SJCRH30 (cell line): ENCODE measurements at regions not wholly inside any gene's neighbourhood (a gene's known extent, or its start where the extent isn't known, plus 50 kb on each side); places are given as distances from the start of the nearest gene placed in this dataset.

Experiments
- DNase-seq, 2 experiments: peaks; one replicate each; pipeline ENCODE4 v3.0.0-alpha.2; 2015 to 2020
- H3K27ac ChIP-seq: fragments of 250-450 bp; sonication (Bioruptor Pico); 2 replicates; pipeline ENCODE4 v1.5.1; 2020; ENCODE audit warnings: mild to moderate bottlenecking, moderate library complexity
- H3K27me3 ChIP-seq: fragments of 250-450 bp; sonication (Bioruptor Pico); 2 replicates; pipeline ENCODE4 v1.5.1; 2020; ENCODE audit warnings: mild to moderate bottlenecking, moderate library complexity
- H3K36me3 ChIP-seq: fragments of 250-450 bp; sonication (Bioruptor Pico); 2 replicates; pipeline ENCODE4 v1.5.1; 2020; ENCODE audit warnings: mild to moderate bottlenecking, moderate library complexity
- H3K4me1 ChIP-seq: fragments of 250-450 bp; sonication (Bioruptor Pico); 2 replicates; pipeline ENCODE4 v1.5.1; 2020; ENCODE audit warnings: mild to moderate bottlenecking, moderate library complexity
- H3K4me3 ChIP-seq: fragments of 250-450 bp; sonication (Bioruptor Pico); 2 replicates; pipeline ENCODE4 v1.5.1; 2020; ENCODE audit warnings: mild to moderate bottlenecking, moderate library complexity
- H3K9me3 ChIP-seq: fragments of 250-450 bp; sonication (Bioruptor Pico); replicated peaks from 2 replicates; pipeline ENCODE4 v1.5.1; 2020; ENCODE audit warnings: mild to moderate bottlenecking, moderate library complexity

- no peaks in the 10 kb centered on the region for H3K36me3 ChIP-seq
- no peaks in the 10 kb centered on the region for H3K27me3 ChIP-seq
- peaks cover 18% of the 10 kb centered on the region for H3K9me3 ChIP-seq
- DNase-seq, result no peak
- no peak overlapping the region for H3K4me3 ChIP-seq
- H3K27ac ChIP-seq, result no peak overlapping the region
- H3K4me1 ChIP-seq, result no peaks in the 10 kb centered on the region
These were observed 487.7 kb upstream of the RASGRP1 start for GRCh38 chr15:39052323-39052705.

- no peak for DNase-seq
- no peaks in the 10 kb centered on the region for H3K27me3 ChIP-seq
- no peak overlapping the region for H3K4me3 ChIP-seq
These were observed 488.9 kb upstream of the RASGRP1 start for GRCh38 chr15:39053480-39053879.

GRCh38 chr15:39054128-39054732, 489.6 kb upstream of the RASGRP1 start:
- no peaks in the 10 kb centered on the region for H3K36me3 ChIP-seq
- no peak for DNase-seq
- H3K4me3 ChIP-seq, result no peak overlapping the region
- H3K27me3 ChIP-seq, result no peaks in the 10 kb centered on the region
- peaks cover 16% of the 10 kb centered on the region for H3K9me3 ChIP-seq
- no peaks in the 10 kb centered on the region for H3K4me1 ChIP-seq
- no peak overlapping the region for H3K27ac ChIP-seq

More at GRCh38 chr15:39053480-39053879, 488.9 kb upstream of the RASGRP1 start:
- Histone ChIP-seq H3K36me3 (no peaks in the 10 kb centered on the region), H3K4me1 (no peaks in the 10 kb centered on the region), H3K27ac (no peak overlapping the region), H3K9me3 (peaks cover 18% of the 10 kb centered on the region)

- no peaks in the 10 kb centered on the region for H3K9me3 ChIP-seq
- DNase-seq, result no peak
- H3K27me3 ChIP-seq, result no peaks in the 10 kb centered on the region
- no peaks in the 10 kb centered on the region for H3K36me3 ChIP-seq
- no peak overlapping the region for H3K27ac ChIP-seq
- no peaks in the 10 kb centered on the region for H3K4me1 ChIP-seq
- H3K4me3 ChIP-seq, result no peak overlapping the region
These were observed 491.7 kb upstream of the RASGRP1 start for GRCh38 chr15:39056357-39056756.

GRCh38 chr15:39058351-39059131, 493.9 kb upstream of the RASGRP1 start:
- no peak for DNase-seq
- no peak overlapping the region for H3K27ac ChIP-seq
- H3K9me3 ChIP-seq, result no peaks in the 10 kb centered on the region
- no peaks in the 10 kb centered on the region for H3K27me3 ChIP-seq
- no peaks in the 10 kb centered on the region for H3K4me1 ChIP-seq
- H3K4me3 ChIP-seq, result no peak overlapping the region
- no peaks in the 10 kb centered on the region for H3K36me3 ChIP-seq

GRCh38 chr15:39059917-39060316, 495.3 kb upstream of the RASGRP1 start:
- no peaks in the 10 kb centered on the region for H3K9me3 ChIP-seq
- H3K4me1 ChIP-seq, result no peaks in the 10 kb centered on the region
- H3K4me3 ChIP-seq, result no peak overlapping the region
- H3K27ac ChIP-seq, result no peak overlapping the region
- H3K27me3 ChIP-seq, result no peaks in the 10 kb centered on the region
- no peaks in the 10 kb centered on the region for H3K36me3 ChIP-seq
- no peak for DNase-seq

GRCh38 chr15:39061952-39062464, 497.4 kb upstream of the RASGRP1 start:
- no peaks in the 10 kb centered on the region for H3K36me3 ChIP-seq
- H3K4me1 ChIP-seq, result no peaks in the 10 kb centered on the region
- no peak for DNase-seq
- H3K9me3 ChIP-seq, result no peaks in the 10 kb centered on the region
- H3K4me3 ChIP-seq, result no peak overlapping the region
- H3K27ac ChIP-seq, result no peak overlapping the region
- no peaks in the 10 kb centered on the region for H3K27me3 ChIP-seq

- Histone ChIP-seq H3K4me1 (no peaks in the 10 kb centered on the region; the same call in 1 of the 2 replicates), H3K36me3 (no peaks in the 10 kb centered on the region), H3K9me3 (no peaks in the 10 kb centered on the region), H3K4me3 (no peak overlapping the region), H3K27me3 (no peaks in the 10 kb centered on the region), H3K27ac (no peak overlapping the region)
- DNase-seq, result no peak
These were observed 502.1 kb upstream of the RASGRP1 start for GRCh38 chr15:39066677-39067076.

GRCh38 chr15:39074341-39074985, 506.4 kb upstream of the THBS1 start:
- Histone ChIP-seq H3K4me1 (peaks cover 20% of the 10 kb centered on the region), H3K27me3 (no peaks in the 10 kb centered on the region), H3K4me3 (no peak overlapping the region), H3K36me3 (no peaks in the 10 kb centered on the region), H3K27ac (no peak overlapping the region), H3K9me3 (no peaks in the 10 kb centered on the region)
- no peak for DNase-seq

GRCh38 chr15:39075311-39075710, 505.6 kb upstream of the THBS1 start:
- Histone ChIP-seq H3K36me3 (no peaks in the 10 kb centered on the region), H3K27ac (no peak overlapping the region), H3K9me3 (no peaks in the 10 kb centered on the region), H3K4me1 (peaks cover 23% of the 10 kb centered on the region), H3K4me3 (no peak overlapping the region), H3K27me3 (no peaks in the 10 kb centered on the region)
- DNase-seq, result no peak

- Histone ChIP-seq H3K36me3 (no peaks in the 10 kb centered on the region), H3K4me1 (peaks cover 23% of the 10 kb centered on the region), H3K27me3 (no peaks in the 10 kb centered on the region), H3K4me3 (no peak overlapping the region), H3K27ac (no peak overlapping the region), H3K9me3 (no peaks in the 10 kb centered on the region)
- DNase-seq, result no peak
These were observed 505.0 kb upstream of the THBS1 start for GRCh38 chr15:39075756-39076341.

GRCh38 chr15:39078026-39078425, 502.9 kb upstream of the THBS1 start:
- Histone ChIP-seq H3K4me1 (peaks cover 23% of the 10 kb centered on the region), H3K36me3 (no peaks in the 10 kb centered on the region; the same call in 1 of the 2 replicates), H3K27me3 (no peaks in the 10 kb centered on the region), H3K4me3 (no peak overlapping the region), H3K27ac (peak overlapping the region; percentile 44), H3K9me3 (no peaks in the 10 kb centered on the region)
- DNase-seq, result peak; percentile 29 to 33

GRCh38 chr15:39079296-39079847, 501.5 kb upstream of the THBS1 start:
- no peaks in the 10 kb centered on the region for H3K9me3 ChIP-seq
- DNase-seq, result peak; percentile 17 to 45
- H3K27ac ChIP-seq, result no peak overlapping the region
- peaks cover 23% of the 10 kb centered on the region for H3K4me1 ChIP-seq
- no peaks in the 10 kb centered on the region for H3K27me3 ChIP-seq
- no peak overlapping the region for H3K4me3 ChIP-seq
- no peaks in the 10 kb centered on the region; the same call in 1 of the 2 replicates for H3K36me3 ChIP-seq

- no peak overlapping the region for H3K27ac ChIP-seq
- no peak overlapping the region for H3K4me3 ChIP-seq
- H3K9me3 ChIP-seq, result no peaks in the 10 kb centered on the region
- H3K4me1 ChIP-seq, result peaks cover 15% of the 10 kb centered on the region
- H3K36me3 ChIP-seq, result no peaks in the 10 kb centered on the region; the same call in 1 of the 2 replicates
- H3K27me3 ChIP-seq, result no peaks in the 10 kb centered on the region
- no peak for DNase-seq
These were observed 497.7 kb upstream of the THBS1 start for GRCh38 chr15:39083213-39083612.
